Keratinocyte (primary cell): ENCODE measurements at regions not wholly inside any gene's neighbourhood (a gene's known extent, or its start where the extent isn't known, plus 50 kb on each side); places are given as distances from the start of the nearest gene placed in this dataset.

Experiments
- EZH2 ChIP-seq: IDR thresholded peaks from one replicate; pipeline ENCODE4 v1.6.1; 2012; ENCODE audit warnings: inconsistent platforms, mild to moderate bottlenecking, low read length, moderate library complexity
- TF ChIP-seq, protein P1 (sequence below), 3 experiments: IDR thresholded peaks in 1 of 3; conservative IDR thresholded peaks in 1 of 3; optimal IDR thresholded peaks in 1 of 3; 2 replicates in 2 of 3; 3 replicates in 1 of 3; pipeline versions ENCODE3 to v1.5.1; 2011; ENCODE audit warnings: low read length in 3 of 3, mild to moderate bottlenecking in 3 of 3, moderate library complexity in 2 of 3, control low read depth in 1 of 3, inconsistent platforms in 1 of 3; ENCODE audit not compliant: insufficient read depth in 2 of 3; ENCODE audit errors: extremely low read depth in 1 of 3

DNA sequence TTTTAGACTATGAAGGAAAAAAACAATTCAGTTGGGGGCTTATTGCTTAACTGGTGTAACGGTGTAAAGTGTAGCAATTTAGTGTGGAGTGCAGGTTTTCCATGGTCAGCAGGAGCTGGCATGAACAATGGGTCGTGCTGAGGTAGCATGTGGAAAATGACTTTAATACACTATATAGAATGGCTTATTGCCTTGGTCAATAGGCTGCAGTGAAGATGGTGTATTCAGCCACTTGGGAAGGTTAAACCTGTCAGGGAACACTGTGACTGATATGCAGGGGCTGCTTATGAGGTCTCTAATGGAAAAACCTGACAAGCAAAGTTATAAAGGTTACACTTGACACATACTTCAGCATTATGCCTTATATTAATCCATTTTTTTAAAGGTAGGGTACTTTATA lies 764.7 kb upstream of the ARRDC3 start:
- TF ChIP-seq, protein P1, sequence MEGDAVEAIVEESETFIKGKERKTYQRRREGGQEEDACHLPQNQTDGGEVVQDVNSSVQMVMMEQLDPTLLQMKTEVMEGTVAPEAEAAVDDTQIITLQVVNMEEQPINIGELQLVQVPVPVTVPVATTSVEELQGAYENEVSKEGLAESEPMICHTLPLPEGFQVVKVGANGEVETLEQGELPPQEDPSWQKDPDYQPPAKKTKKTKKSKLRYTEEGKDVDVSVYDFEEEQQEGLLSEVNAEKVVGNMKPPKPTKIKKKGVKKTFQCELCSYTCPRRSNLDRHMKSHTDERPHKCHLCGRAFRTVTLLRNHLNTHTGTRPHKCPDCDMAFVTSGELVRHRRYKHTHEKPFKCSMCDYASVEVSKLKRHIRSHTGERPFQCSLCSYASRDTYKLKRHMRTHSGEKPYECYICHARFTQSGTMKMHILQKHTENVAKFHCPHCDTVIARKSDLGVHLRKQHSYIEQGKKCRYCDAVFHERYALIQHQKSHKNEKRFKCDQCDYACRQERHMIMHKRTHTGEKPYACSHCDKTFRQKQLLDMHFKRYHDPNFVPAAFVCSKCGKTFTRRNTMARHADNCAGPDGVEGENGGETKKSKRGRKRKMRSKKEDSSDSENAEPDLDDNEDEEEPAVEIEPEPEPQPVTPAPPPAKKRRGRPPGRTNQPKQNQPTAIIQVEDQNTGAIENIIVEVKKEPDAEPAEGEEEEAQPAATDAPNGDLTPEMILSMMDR (optimal IDR thresholded peaks at IDR 0.05 in 1 of 3, IDR thresholded peaks at IDR 0.05 in 1 of 3, conservative IDR thresholded peaks at IDR 0.05 in 1 of 3; ENCODE audit: extremely low read depth in 1 of 3, insufficient read depth in 2 of 3, low read length in 3 of 3), result no peak
- no peak for TF ChIP-seq EZH2
